ENCODE measurements at regions not wholly inside any gene's neighbourhood (a gene's known extent, or its start where the extent isn't known, plus 50 kb on each side); places are given as distances from the start of the nearest gene placed in this dataset.

- peak; percentile 7 for DNase-seq (ENCODE audit: low read depth)
These were observed 188.4 kb upstream of the TSHZ2 start for GRCh38 chr20:52783769-52784168.

- no peak for DNase-seq (ENCODE audit: low read depth)
These were observed 191.7 kb upstream of the TSHZ2 start for GRCh38 chr20:52780462-52780861.

GRCh38 chr20:52779125-52779524, 193.0 kb upstream of the TSHZ2 start:
- no peak for DNase-seq (ENCODE audit: low read depth)

GRCh38 chr20:52777171-52777570, 195.0 kb upstream of the TSHZ2 start:
- DNase-seq (ENCODE audit: low read depth), result no peak

GRCh38 chr20:52775786-52776185, 196.4 kb upstream of the TSHZ2 start:
- DNase-seq (ENCODE audit: low read depth), result no peak

- DNase-seq (ENCODE audit: low read depth), result no peak
These were observed 203.5 kb upstream of the TSHZ2 start for GRCh38 chr20:52768694-52769093.

- no peak for DNase-seq (ENCODE audit: low read depth)
These were observed 205.3 kb upstream of the TSHZ2 start for GRCh38 chr20:52766645-52767435.

- DNase-seq (ENCODE audit: low read depth), result no peak
These were observed 208.8 kb upstream of the TSHZ2 start for GRCh38 chr20:52763321-52763853.

- no peak for DNase-seq (ENCODE audit: low read depth)
These were observed 210.3 kb upstream of the TSHZ2 start for GRCh38 chr20:52761867-52762266.

- no peak for DNase-seq (ENCODE audit: low read depth)
These were observed 211.4 kb upstream of the TSHZ2 start for GRCh38 chr20:52760791-52761190.

GRCh38 chr20:52757411-52757810, 214.7 kb upstream of the TSHZ2 start:
- no peak for DNase-seq (ENCODE audit: low read depth)

- no peak for DNase-seq (ENCODE audit: low read depth)
These were observed 216.4 kb upstream of the TSHZ2 start for GRCh38 chr20:52755744-52756143.

GRCh38 chr20:52754366-52754765, 217.8 kb upstream of the TSHZ2 start:
- no peak for DNase-seq (ENCODE audit: low read depth)

- no peak for DNase-seq (ENCODE audit: low read depth)
These were observed 220.1 kb upstream of the TSHZ2 start for GRCh38 chr20:52752023-52752422.

GRCh38 chr20:52751571-52751970, 220.6 kb upstream of the TSHZ2 start:
- no peak for DNase-seq (ENCODE audit: low read depth)

GRCh38 chr20:52749938-52750337, 222.2 kb upstream of the TSHZ2 start:
- no peak for DNase-seq (ENCODE audit: low read depth)

GRCh38 chr20:52748990-52749389, 223.2 kb upstream of the TSHZ2 start:
- no peak for DNase-seq (ENCODE audit: low read depth)

- DNase-seq (ENCODE audit: low read depth), result no peak
These were observed 223.7 kb upstream of the TSHZ2 start for GRCh38 chr20:52748285-52748932.

- DNase-seq (ENCODE audit: low read depth), result peak; percentile 17
These were observed 224.3 kb upstream of the TSHZ2 start for GRCh38 chr20:52747845-52748284.

- no peak for DNase-seq (ENCODE audit: low read depth)
These were observed 225.4 kb upstream of the TSHZ2 start for GRCh38 chr20:52746770-52747169.

- no peak for DNase-seq (ENCODE audit: low read depth)
These were observed 226.0 kb upstream of the TSHZ2 start for GRCh38 chr20:52746190-52746589.

- no peak for DNase-seq (ENCODE audit: low read depth)
These were observed 227.7 kb upstream of the TSHZ2 start for GRCh38 chr20:52744441-52744840.

- no peak for DNase-seq (ENCODE audit: low read depth)
These were observed 234.1 kb upstream of the TSHZ2 start for GRCh38 chr20:52738081-52738480.
